Activated CD4-positive, alpha-beta T cell treated with anti-CD3 and anti-CD28 coated beads for 48 hours (primary cell): ENCODE measurements at regions not wholly inside any gene's neighbourhood (a gene's known extent, or its start where the extent isn't known, plus 50 kb on each side); places are given as distances from the start of the nearest gene placed in this dataset.

Source experiments
- DNase-seq: peaks from one replicate; pipeline ENCODE4 v3.0.0-alpha.2; 2020

GRCh38 chr21:36636439-36636838, 62.5 kb upstream of the SIM2 start:
- DNase-seq, result no peak

DNA sequence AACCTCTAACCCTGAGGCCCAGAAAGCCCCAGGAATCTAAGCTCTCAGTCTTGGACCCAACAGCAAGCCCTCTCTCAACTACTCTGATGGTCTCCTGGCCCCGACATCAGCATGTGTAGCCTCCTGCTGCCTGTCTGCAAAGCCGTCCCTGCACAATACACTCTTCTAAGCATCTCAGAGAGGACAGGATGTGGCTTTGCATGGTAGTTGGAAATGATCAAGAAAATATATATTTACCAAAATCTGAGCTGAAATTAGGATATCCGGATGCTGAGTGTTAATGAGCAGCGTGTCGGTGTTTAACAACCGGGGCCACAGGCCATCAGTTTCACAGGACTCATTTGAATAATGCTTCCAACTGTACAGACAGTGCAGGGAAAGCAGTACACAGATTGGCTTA, 59.1 kb upstream of the SIM2 start:
- DNase-seq, result no peak

GRCh38 chr21:36640174-36640720, 58.7 kb upstream of the SIM2 start:
- DNase-seq, result no peak

DNA sequence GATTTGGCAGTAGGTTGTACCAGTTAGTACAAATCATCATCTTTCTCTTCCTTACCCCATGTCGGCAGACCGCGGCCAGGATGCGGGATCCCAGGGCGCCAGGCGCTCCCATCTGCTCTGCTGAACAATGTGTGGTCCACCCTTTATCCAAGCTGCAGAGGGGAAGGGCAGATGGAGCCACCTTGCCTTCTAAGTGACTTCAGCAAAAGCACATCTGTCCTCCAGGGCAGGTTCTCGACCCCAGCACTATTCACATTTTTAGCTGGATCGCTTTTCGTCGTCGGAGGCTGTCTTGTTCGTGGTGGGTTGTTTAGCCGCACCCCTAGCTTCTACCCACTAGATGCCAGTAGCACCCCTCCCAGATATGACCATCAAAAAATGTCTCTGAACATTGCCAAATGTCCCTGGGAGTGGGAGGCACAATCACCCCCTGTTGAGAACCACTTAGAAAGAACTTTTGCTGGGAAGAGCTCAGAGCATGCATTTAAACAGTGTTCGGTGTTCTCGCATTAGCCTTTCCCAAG, 58.1 kb upstream of the SIM2 start:
- no peak for DNase-seq

DNA sequence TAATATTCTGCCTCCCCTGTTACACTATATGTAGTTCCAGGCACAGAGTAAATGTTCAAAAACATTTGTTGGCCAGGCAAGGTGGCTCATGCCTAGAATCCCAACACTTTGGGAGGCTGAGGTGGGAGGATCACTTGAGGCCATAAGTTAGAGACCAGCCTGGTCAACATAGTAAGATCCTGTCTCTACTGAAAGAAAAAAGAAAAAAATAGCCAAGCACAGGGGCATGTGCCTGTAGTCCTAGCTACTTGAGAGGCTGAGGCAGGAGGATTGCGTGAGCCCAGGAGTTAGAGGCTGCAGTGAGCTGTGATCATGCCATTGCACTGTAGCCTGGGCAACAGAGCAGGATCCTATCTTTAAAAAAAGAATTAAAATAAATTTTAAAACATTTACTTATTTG, 57.6 kb upstream of the SIM2 start:
- no peak for DNase-seq

- DNase-seq, result no peak
Observed at GRCh38 chr21:36641886-36642285, 57.0 kb upstream of the SIM2 start.

- no peak for DNase-seq
Observed at GRCh38 chr21:36642777-36643176, 56.1 kb upstream of the SIM2 start.

GRCh38 chr21:36643374-36644250, 55.3 kb upstream of the SIM2 start:
- DNase-seq, result no peak

DNA sequence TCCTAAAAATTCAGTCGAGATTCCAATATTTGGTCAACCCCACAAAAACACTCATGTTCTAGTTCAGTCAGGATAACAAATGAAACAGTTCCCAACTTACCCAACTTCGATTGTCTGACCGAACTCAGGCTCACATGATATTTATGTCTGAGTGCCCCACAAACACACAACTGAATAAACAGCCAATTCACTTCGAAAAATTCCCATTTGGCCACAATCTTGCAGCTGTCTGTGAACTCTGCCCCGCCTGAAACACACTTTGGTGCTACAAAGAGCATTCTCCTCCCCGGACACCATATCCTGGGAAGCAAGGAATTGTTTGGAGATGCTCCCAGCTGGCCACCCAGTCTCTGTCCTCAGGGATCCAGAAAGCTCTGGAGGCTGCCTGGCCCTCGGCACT, 52.9 kb upstream of the SIM2 start:
- no peak for DNase-seq

DNA sequence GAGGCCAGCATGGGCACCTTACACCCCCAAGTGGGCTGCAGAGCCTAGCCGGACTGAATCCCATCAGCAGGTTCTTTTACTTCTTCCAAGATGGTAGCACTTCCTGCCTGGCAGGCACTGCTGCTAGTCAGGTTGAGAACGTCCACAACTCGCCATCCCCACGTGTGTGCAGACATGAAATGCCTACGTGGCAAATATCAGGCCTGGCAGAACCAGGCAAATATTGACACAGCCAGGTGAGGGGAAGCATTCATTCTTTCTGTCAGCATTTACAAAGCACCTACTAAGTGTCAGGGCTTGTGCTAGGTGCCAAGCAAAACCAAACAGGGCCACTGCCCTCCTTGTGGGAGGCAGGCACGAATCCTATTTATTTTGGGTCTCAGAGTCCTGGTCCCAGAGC, 52.3 kb upstream of the SIM2 start:
- DNase-seq, result no peak

GRCh38 chr21:36647279-36648093, 51.4 kb upstream of the SIM2 start:
- DNase-seq, result no peak
